Stimulated activated CD4-positive, alpha-beta T cell treated with anti-CD3 and anti-CD28 coated beads, Interleukin-1b, Interleukin-23, amount 100 ng/mL, for 4 hours (primary cell): ENCODE measurements at regions not wholly inside any gene's neighbourhood (a gene's known extent, or its start where the extent isn't known, plus 50 kb on each side); places are given as distances from the start of the nearest gene placed in this dataset.
A peak's percentile ranks its signal among the peaks of the same experiment; 100 is the strongest.

Source experiments
- DNase-seq, 2 donors: peaks; one replicate each; pipeline ENCODE4 v3.0.0-alpha.2; 2020; ENCODE audit warnings: low read depth in 2 of 2

DNA sequence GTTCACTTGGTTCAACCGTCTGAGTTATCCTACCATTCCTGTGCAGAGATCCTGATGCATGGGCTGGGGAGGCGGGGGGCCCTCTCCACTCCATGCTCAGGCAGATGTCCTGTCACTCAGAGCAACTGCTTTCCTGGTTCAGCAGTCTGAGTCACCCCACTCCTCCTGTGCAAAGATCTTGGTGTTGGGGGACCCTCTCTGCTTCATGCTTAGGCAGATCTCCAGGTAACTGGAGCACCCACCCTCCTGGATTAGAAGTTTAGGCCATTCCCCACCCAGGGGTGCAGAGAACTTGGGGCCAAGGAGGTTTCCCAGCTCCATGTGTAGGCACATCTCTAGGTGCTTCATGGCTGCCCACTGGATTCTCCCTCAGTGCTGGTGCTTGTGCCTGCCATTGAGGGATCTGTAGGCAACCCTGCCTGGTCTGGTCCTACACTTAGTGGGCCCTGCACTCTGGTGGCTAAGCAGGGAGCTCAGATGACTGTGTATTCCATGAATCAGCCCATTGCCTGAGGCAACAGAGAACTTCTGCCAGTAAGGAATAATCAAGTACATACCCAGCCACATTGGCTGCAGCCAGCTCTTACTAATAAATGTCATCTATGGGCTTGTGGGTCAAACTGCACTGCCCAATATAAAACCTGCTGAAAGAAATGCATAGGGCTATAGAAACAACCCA lies 465.4 kb upstream of the THBS1 start:
- no peak for DNase-seq

DNA sequence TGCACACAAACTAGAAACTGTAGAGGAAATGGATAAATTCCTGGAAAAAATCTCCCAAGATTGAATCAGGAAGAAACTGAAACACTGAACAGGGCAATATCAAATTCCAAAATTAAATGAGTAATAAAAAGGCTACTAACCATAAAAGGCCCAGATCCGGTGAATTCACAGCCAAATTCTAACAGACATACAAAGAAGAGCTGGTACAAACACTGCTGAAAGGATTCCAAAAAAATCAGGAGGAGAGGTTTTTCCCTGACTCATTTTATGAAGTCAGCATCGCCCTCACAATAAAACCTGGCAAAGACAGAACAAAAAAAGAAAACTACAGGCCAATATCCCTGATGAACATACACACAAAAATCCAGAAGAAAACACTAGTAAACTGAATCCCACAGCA lies 462.4 kb upstream of the THBS1 start:
- no peak for DNase-seq

DNA sequence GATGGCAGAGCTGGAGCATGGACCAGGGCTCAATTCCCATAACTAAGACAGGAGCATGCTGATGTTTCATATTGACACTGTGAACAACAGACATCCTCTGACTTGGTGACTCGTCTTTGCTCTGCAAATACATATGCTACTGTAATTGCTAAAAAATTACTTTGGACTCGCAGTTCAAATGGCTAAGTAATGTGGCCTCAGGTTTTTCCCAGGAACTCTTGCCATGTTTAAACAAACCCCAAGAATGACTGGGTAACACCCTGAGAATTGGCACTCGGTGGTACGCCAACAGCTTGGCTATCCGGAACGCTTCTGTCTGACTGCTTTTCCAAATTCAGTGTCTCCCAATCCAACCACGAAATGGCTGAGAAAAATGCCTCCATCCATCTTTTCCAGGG lies 456.7 kb upstream of the THBS1 start:
- no peak for DNase-seq

DNA sequence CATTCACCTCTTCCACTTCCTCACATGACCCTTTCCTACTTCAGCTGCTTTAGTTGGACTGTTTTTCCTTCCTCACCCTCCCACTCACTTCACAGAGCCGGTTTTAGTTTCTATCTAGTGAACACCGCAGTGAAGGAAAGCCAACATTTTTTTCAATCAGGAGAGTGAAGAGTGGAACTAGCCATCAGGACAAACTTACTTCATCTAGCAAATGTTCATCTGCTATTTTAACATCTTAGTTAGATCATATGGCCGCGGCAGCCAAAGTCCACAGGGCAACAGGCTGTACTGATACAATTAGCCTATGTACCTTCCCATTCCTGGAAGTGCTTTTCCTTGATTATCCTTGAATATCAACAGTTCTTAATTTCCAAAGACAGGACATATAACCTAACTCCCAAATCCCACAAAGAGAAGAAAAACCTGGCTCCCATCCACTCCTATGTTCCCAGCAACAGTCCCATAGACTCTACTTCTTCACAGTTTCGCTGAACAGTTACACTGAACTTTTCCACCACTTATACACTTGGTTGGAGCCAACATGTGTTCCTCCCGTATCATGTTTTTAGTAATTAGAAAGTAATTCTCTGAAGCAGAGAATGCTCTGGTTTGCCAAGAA lies 456.2 kb upstream of the THBS1 start:
- no peak for DNase-seq

DNA sequence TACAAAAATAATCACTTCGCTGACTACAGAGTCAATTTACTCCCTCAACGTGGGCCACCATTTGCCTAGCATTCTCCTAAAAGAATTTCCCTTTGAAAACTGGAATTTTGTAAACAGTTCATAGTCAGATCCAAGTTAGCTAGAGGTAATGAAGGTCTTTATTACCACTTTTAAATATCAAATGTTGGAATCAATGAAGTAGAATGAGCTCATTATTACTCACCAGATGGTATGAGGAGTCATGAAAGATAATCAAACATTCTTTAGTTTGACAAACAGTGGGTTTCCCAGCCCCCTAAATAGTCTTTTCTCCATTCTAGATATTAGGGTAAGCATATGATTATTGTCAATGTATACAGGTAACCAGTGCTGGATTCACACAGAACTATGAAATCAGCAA lies 455.7 kb upstream of the THBS1 start:
- no peak for DNase-seq

DNA sequence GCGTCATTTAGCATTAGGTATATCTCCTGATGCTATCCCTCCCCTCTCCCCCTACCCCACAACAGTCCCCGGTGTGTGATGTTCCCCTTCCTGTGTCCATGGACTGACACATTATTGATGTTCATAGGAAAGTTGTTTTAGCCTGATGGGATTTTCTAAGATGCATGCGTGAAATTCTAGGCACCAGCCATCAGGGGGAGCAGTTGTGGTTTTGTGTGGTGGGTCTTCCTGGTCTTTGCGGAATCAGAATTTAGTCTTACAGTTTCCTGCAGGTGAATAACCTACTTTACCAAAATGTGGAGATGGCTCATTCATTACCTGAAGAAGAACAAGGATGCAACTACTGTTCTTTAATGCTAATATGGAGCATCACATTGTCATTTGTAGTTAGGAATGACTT lies 455.0 kb upstream of the THBS1 start:
- peak in 1 of 2 donors; percentile 0 for DNase-seq

DNA sequence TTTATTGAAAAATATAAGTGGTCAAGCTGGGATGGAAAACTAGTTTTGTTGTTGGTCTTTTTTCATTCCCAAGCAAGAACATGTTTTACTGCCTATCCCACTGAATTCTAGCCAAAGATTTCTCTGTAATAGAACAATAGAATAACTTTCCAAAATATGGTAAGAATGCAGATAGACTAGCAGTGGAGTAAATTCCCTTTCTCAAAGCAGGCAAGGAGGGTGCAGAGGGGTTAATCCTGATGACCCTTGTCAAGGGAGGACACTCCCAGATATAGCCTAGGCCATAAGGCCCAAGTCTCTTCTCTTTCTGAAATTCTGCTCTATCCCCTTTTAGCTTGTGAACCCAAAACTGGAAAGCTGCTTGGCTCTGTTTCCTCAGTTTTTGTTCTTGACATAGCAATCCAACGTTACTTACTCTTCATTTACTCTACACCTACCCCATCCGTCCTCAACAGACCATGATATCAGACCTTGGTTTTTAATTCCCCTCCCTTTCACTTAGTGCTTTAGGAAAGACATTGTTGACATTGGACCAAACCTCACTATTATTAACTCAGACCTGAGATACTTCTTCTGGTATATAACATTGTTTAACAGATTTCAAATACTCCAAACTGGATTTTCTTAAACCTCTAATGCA lies 453.6 kb upstream of the THBS1 start:
- no peak for DNase-seq

DNA sequence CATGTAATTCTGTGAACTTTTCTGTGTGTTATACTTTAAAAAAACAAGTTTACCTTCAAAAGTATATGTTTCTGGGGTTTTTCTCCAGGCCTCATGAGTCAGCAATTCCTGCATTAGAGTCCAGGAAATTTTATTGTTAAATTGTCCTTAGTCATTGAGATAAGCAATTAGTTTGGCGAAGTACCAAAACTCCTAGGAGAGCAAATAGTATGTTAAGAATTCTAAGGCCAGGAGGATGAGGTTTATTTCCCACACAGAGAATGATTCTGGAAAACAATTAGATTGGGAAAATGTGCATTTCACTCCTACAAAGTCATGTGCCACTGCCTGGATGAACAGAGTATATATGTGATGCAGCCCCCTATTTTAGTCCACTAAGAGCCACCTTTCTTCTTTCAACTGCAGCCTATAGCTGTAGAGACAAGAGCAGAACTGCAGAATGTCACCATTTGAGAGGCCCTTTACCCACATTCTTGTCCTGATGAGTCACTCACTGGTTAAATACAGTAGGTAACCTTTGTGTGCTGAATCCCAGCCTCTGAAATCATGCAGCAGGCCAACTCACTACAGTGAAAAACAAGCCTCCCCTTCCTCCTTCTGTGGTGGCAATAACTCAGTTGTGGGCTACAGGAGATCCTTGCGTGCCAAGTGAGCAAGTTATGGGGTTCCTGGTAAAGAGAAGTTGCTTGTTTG lies 452.8 kb upstream of the THBS1 start:
- no peak for DNase-seq

DNA sequence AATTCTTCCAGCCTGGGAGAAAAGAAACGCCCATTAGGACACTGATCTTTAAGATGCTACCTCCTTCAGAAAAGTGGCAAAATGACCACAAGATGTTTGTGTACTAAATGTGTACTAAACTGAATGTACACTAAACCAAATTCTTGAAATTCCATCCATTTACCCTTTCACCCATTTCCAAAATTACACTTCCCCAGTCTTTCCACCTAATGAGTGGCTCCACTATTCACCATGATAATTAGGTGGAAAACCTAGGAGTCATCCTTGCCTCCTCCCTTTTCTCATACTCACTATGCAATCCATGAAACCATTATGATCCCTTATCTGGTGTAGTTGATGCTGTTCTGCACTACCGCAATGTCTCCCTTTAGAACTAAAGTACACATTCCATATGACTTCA lies 452.1 kb upstream of the THBS1 start:
- DNase-seq: no peak

DNA sequence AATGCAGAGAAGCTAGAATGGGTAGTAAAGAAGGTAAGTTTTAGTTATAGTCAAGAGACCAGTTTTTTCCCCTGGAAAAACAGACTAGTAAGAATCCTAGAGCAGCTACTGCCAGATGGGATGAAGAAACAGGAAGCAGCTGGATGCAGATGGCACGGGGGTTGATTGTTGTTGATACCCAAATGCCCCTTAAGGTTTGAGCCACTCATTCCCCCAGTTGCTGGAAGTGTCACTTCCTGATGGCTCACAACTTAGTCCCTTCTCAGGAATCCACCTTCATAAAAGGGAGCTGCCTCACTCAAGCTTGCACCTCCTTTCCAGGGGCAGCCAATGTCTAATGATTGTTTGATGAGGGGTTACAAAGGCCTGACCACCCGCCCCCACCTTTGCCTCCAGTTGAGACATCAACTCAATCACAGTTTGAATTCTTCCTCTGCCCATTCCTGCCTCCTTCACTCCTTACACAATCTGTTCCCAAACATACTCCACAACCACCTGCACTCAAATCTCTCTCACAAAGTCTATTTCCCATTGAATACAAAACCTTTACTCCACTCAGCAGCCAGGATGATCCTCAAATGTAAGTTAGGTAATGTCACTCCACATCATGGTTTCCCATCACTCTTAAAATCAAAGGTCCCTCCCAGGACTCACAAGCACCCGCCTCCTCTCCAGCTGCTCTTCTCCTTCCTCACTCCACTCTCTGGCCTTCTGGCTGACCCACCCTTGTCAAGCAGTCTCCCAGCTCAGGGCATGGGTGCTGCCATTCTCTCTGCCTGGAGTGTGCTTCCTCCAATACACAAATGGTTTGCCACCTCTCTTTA lies 450.1 kb upstream of the THBS1 start:
- no peak for DNase-seq

DNA sequence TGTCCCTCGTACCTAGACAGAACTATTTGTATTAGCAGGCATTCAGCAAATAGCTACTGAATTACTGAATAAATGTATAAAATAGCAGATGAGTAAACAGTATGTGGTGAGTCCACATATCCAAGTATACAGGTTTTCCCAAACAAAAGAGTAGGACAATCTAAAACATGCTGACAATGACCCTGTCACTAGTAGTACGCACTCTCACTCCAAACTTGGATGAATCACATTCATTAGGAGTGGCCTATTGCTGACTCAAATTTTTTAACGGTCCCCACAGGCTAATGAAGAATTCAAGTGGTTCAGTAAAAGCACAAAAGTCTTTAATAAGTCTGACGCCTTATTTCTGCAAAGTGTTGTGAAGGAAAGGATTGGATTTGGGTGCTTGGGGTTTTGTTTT lies 449.3 kb upstream of the THBS1 start:
- no peak for DNase-seq

DNA sequence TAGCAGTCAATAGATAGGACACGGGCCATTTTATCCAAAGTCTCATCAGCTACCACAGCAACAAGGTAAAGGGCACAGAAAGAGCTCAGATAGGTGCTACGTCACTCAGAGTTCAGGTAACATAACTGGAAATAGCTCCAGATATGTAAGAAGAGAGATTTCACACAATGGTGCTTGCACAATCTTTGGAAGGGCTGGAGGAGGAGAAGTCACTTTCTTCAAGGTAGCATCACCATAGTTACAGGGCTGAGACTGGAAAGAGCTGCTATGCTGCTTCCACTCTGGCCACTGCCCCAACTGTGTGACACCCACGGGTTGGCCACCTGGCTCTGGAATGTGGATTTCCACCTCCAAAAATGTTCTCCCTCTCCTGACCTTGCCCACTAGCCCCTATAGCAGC lies 448.8 kb upstream of the THBS1 start:
- no peak for DNase-seq

DNA sequence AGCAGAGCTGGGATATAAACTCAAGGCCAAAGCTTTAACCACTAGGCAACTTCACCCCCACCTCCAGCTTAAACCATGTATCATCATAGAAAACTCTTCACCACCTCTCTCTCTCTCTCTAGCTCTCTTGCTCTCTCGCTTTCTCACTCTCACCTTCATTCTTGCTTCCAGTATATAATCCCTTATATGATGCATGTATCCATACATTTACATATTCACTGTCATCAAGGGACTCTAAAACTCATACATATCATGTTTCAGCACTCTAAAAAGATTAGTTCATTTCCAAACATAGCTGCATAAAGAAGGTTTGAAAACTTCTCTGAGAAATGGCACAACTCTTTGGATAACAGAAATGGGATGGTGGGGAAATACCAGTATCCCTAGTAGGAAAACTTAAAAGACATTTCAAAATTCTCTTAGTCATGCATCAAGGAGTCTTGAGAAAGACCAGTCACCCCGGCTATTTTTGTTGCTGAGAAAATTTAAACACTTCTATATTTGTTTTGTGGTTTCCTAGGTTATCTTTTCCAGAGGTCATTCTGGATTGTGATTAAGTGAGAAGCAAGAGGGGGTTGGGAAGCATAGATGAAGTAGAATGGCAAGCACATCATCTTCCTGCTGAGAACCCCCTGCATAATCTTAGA lies 447.8 kb upstream of the THBS1 start:
- DNase-seq: no peak

DNA sequence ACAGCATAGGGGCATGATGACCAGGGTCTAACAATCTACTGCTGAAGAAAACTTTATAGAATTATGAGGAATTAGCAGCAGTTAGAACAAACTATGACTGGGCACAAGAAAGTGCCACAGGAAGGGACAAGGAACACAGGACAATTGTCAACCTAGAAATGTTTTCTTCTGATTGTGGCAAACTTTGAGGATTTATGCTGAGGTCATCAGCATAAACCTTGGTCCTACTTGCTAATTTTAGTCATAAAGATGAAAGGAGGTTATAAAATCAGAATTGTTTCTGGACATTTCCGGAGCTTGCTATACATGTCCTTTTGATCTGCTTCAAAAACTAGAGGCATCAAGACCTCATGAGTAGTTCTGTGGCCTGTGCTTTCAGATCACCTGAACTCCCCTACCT lies 446.6 kb upstream of the THBS1 start:
- DNase-seq: no peak

DNA sequence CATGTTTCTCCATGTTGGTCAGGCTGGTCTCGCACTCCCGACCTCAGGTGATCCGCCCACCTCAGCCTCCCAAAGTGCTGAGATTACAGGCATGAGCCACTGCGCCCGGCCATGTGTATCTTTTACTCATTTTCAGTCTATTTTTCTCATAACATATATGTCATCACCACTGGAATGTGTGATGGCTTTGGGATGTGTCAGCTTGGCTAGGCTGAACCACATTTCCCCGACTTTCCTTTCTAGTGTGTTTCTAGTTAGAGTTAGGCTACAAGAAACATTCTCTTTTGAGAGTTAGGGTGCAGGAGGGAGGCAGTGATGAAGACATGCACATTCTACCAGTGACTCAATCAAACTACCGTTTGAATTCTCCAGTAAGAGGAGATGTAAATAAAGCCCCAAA lies 444.9 kb upstream of the THBS1 start:
- no peak for DNase-seq

DNA sequence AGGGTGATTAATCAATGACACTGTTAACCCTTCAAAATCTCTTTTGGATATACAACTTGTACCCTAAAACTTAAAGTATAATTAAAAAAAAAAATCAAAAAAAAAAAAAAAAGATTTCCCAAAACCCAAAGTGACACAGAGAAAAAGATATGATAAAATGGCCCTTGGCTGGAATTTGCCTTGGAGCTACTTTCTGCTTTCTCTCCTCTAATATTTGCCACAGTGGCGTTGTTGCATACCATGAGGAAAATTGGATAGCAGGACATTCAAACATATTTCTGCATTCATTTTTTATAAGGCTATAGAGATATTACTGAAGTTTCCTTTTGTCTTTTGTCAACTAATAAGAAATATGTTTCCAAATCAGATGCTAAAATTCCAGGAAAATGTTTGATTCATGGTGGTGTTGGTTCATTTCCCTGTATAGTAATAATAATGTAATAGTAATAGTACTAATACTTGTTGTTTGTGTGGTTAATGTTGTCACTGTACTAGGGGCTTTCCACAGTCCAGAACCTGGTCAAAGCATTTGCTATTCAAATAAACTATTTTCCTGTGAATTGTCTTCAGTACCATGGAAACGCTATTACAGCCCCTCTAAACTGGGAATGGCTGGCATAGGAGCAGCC lies 441.3 kb upstream of the THBS1 start:
- DNase-seq: no peak

DNA sequence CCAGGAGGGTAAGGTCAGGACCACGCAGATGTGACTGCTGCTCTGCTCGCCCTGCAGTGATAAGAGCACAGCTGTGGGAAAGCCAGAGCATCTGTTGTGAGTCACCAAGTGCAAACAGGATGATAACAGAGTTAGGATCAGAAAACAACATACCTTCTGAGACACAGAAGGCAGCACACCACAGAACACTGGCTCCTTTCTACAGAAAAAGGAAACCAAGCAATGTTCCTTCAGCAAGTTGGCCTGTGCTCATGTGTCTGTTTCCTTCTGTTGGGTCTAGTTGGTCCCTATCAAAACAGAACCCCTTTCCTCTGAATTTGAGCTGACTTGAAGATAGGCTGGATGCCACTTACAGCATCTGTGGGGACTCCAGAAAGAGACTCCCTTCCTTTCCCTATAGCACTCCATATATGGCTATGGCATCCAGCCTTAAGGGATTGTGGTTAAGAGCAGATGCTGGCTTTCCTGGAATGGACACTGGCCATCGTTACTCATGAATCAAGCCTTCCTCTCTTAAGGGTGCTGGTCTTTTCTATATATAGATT lies 440.7 kb upstream of the THBS1 start:
- DNase-seq: no peak

DNA sequence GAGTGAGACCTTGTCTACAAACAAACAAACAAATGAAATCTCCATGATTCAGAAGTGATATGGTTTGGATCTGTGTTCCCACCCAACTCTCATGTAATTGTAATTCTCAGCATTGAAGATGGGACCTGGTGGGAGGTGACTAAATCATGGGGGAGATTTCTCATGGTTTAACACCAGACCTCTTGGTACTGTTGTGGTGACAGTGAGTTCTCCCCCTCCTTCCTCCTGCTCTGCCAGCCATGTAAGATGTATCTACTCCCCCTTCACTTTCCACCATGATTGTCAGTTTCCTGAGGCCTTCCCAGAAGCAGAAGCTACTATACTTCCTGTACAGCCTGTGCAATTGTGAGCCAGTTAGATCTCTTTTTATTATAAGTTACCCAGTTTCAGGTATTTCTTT lies 438.4 kb upstream of the THBS1 start:
- DNase-seq: no peak

DNA sequence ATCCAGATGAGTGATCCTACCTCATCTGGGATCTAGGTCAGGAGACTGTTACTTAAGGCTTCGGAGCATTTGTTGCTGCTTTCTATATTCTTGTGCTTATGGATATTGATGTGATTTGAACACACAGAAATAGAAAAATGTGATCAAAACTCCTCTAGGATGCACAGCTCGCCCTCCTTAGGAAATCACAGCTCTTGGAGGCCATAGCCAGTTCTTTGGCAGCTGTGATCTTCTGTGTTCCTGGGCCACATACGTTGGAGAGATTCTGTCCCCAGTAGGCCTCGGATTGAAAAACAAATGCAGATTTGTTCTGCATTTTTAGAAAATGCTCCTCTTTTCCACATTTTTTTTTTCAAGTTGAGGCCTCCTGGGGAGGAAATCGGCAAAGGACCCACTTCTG lies 437.4 kb upstream of the THBS1 start:
- no peak for DNase-seq

DNA sequence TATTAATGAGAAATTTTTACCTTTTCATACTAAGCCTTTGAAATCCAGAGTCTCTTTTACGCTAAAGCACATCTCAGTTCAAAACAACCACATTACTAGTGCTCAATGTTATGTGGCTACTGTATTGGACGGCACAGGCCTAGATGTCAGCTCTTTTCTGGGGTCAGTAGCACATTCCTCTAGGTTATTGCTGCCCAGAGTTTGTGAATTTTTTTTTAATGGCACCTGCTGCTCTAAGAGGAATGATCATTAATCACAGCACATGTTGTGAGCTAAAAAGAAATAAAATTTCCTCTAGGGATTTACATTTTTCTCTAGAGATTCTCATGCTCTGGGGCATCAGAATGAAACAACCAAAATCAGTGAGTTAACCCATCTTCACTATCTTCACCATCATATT lies 436.8 kb upstream of the THBS1 start:
- no peak for DNase-seq
